ENCODE measurements at regions not wholly inside any gene's neighbourhood (a gene's known extent, or its start where the extent isn't known, plus 50 kb on each side); places are given as distances from the start of the nearest gene placed in this dataset.

- TF ChIP-seq POLR2AphosphoS5 (IDR thresholded peaks at IDR 0.05; ENCODE audit: low read depth, low read length) (no peak), POLR2A (IDR thresholded peaks at IDR 0.05; ENCODE audit: low read depth, low read length) (no peak), TAF1 (IDR thresholded peaks at IDR 0.05; ENCODE audit: borderline replicate concordance, low read depth, low read length) (no peak)
These were observed 494.1 kb upstream of the MDFIC2 start for GRCh38 chr3:70806556-70806955.
